ENCODE measurements at regions not wholly inside any gene's neighbourhood (a gene's known extent, or its start where the extent isn't known, plus 50 kb on each side); places are given as distances from the start of the nearest gene placed in this dataset.

DNA sequence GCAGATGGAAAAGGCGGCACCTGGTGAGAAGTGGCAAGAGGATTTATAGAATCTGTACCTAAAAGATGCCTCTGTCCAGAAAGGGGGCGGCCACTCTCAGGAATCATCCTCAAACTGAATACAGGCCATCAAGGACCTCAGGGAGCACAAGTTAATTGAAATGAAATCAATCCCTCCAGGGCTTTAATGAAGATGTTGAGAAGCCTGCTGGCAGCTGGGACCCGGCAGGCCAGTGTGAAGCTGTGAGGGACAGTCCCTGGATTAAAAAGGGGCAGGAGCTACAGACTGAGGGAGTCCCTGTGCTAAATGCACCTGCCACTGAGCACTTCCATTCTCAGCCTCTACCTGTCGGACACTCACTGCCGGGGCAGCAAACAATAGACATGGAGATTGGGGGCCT, 107.7 kb upstream of the GGTLC1 start:
- TF ChIP-seq, protein P1, sequence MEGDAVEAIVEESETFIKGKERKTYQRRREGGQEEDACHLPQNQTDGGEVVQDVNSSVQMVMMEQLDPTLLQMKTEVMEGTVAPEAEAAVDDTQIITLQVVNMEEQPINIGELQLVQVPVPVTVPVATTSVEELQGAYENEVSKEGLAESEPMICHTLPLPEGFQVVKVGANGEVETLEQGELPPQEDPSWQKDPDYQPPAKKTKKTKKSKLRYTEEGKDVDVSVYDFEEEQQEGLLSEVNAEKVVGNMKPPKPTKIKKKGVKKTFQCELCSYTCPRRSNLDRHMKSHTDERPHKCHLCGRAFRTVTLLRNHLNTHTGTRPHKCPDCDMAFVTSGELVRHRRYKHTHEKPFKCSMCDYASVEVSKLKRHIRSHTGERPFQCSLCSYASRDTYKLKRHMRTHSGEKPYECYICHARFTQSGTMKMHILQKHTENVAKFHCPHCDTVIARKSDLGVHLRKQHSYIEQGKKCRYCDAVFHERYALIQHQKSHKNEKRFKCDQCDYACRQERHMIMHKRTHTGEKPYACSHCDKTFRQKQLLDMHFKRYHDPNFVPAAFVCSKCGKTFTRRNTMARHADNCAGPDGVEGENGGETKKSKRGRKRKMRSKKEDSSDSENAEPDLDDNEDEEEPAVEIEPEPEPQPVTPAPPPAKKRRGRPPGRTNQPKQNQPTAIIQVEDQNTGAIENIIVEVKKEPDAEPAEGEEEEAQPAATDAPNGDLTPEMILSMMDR (IDR thresholded peaks at IDR 0.05) = no peak
- TF ChIP-seq EP300 (IDR thresholded peaks at IDR 0.05) (no peak), POLR2A (IDR thresholded peaks at IDR 0.05) (no peak), POLR2AphosphoS5 (IDR thresholded peaks at IDR 0.05) (no peak)

Data from upper lobe of left lung (tissue), 4 donors.